Panc1 (cell line): ENCODE measurements at regions not wholly inside any gene's neighbourhood (a gene's known extent, or its start where the extent isn't known, plus 50 kb on each side); places are given as distances from the start of the nearest gene placed in this dataset.

ENCODE experiments used
- ATAC-seq: fragments of 200-7000 bp; cut with Tn5 transposase; 2 replicates; pipeline ENCODE4 v1.9.1; 2020; ENCODE audit warnings: mild to moderate bottlenecking, moderate library complexity
- BruUV-seq: library from RNA; stranded (reverse); fragments of 400-500 nt; replicated peaks from 2 replicates; lab custom pipeline; 2021; lab: Mats Ljungman, UMichigan
- CTCF ChIA-PET: fragments of 300-600 bp; sonication (Branson Sonifier 250); formaldehyde crosslinking; loops from one replicate; lab custom pipeline; 2022; ENCODE audit warnings: antibody characterized with exemption; lab: Charles Lee
- POLR2A ChIA-PET: fragments of 300-600 bp; sonication (Branson Sonifier 250); formaldehyde crosslinking; loops from one replicate; lab custom pipeline; 2022; ENCODE audit warnings: antibody characterized with exemption; lab: Charles Lee
- DNase-seq: peaks from one replicate; pipeline ENCODE4 v3.0.0-alpha.2; 2010; ENCODE audit warnings: low read depth, low spot score
- H3K27ac ChIP-seq: 2 replicates; pipeline ENCODE4 v1.5.1; 2011; ENCODE audit warnings: mild to moderate bottlenecking, low read length, inconsistent platforms
- H3K27me3 ChIP-seq: fragments of 200-500 bp; sonication (Bioruptor generic); 2 replicates; pipeline ENCODE4 v1.6.0; 2014; ENCODE audit warnings: low read length, inconsistent platforms; ENCODE audit not compliant: control insufficient read depth, insufficient read depth
- H3K36me3 ChIP-seq: fragments of 200-500 bp; sonication (Bioruptor generic); 2 replicates; pipeline ENCODE4 v1.5.1; 2014; ENCODE audit warnings: inconsistent platforms, mild to moderate bottlenecking, low read length, moderate library complexity; ENCODE audit not compliant: control insufficient read depth, insufficient read depth
- H3K4me1 ChIP-seq: 2 replicates; pipeline ENCODE4 v1.5.1; 2011; ENCODE audit warnings: inconsistent platforms, mild to moderate bottlenecking, low read length, moderate library complexity; ENCODE audit not compliant: control insufficient read depth, insufficient read depth
- H3K4me3 ChIP-seq, 2 experiments: 2 replicates each; pipeline ENCODE4 v1.5.1; 2011 to 2012; ENCODE audit warnings: low read depth in 2 of 2, low read length in 2 of 2, mild to moderate bottlenecking in 2 of 2, inconsistent platforms in 1 of 2, moderate library complexity in 1 of 2
- H3K9me3 ChIP-seq: fragments of 200-500 bp; sonication (Bioruptor generic); 2 replicates; pipeline ENCODE4 v1.5.1; 2014; ENCODE audit warnings: low read depth, mild to moderate bottlenecking, inconsistent platforms, low read length, moderate library complexity; ENCODE audit not compliant: control insufficient read depth, insufficient read depth
- CTCF ChIP-seq: fragments of 450-650 bp; IDR thresholded peaks from 2 replicates; pipeline ENCODE4 v1.5.1; 2017; ENCODE audit warnings: mild to moderate bottlenecking
- POLR2AphosphoS5 ChIP-seq: IDR thresholded peaks from 2 replicates; pipeline ENCODE4 v1.6.1; 2012; ENCODE audit warnings: mild to moderate bottlenecking, low read depth, low read length, moderate library complexity
- REST ChIP-seq, 2 experiments: IDR thresholded peaks; 2 replicates each; pipeline ENCODE4 v1.6.1; 2011 to 2012; ENCODE audit warnings: low read depth in 2 of 2, control low read depth in 1 of 2, low read length in 1 of 2, mild to moderate bottlenecking in 1 of 2, moderate library complexity in 1 of 2; ENCODE audit not compliant: insufficient read depth in 1 of 2
- SIN3A ChIP-seq: IDR thresholded peaks from 2 replicates; pipeline ENCODE4 v1.6.1; 2012; ENCODE audit warnings: low read depth, mild to moderate bottlenecking, low read length, moderate library complexity, borderline replicate concordance; ENCODE audit not compliant: insufficient read depth
- TCF7L2 ChIP-seq: IDR thresholded peaks from 2 replicates; pipeline ENCODE4 v1.6.1; 2011; ENCODE audit warnings: mild to moderate bottlenecking, low read depth, low read length, inconsistent platforms
- in situ Hi-C: cut with HindIII; loops from 2 replicates; pipeline ENCODE4 v1.10.0; 2016; ENCODE audit warnings: low sequenced_read_pairs, low pct_unique_long_range_greater_than_20kb
- intact Hi-C: fragments of 100-400 bp; cut with micrococcal nuclease; formaldehyde crosslinking; loops from one replicate; pipeline ENCODE4 v1.10.0; 2022; ENCODE audit not compliant: unreplicated experiment

- in situ Hi-C loops (no loop called here), intact Hi-C loops (no loop called here)
- no peaks in the 10 kb centered on the region for H3K36me3 ChIP-seq
- H3K4me3 ChIP-seq: no peak overlapping the region
- no peaks in the 10 kb centered on the region for H3K4me1 ChIP-seq
- no peaks in the 10 kb centered on the region for H3K9me3 ChIP-seq
- ATAC-seq: no peak
- no peak for DNase-seq
- TF ChIP-seq CTCF (no peak), POLR2AphosphoS5 (no peak), REST (IDR thresholded peaks at IDR 0.05; ENCODE audit: insufficient read depth in 1 of 2, low read depth in 2 of 2, low read length in 1 of 2) (no peak), TCF7L2 (no peak), SIN3A (no peak)
- H3K27ac ChIP-seq: no peak overlapping the region
- POLR2A ChIA-PET: no interaction called here
- H3K27me3 ChIP-seq: no peaks in the 10 kb centered on the region
- no TSS peak for BruUV-seq
- CTCF ChIA-PET: no interaction called here
These were observed 166.8 kb upstream of the FOXN2 start for GRCh38 chr2:48147719-48148118.

- no peak for TF ChIP-seq SIN3A
- TF ChIP-seq TCF7L2: no peak
- no peak for TF ChIP-seq POLR2AphosphoS5
- TF ChIP-seq CTCF: no peak
- TF ChIP-seq REST (IDR thresholded peaks at IDR 0.05; ENCODE audit: insufficient read depth in 1 of 2, low read depth in 2 of 2, low read length in 1 of 2): no peak
- in situ Hi-C loops: no loop called here
- Histone ChIP-seq H3K36me3 (no peaks in the 10 kb centered on the region), H3K27ac (no peak overlapping the region), H3K27me3 (no peaks in the 10 kb centered on the region), H3K4me1 (no peaks in the 10 kb centered on the region), H3K4me3 (no peak overlapping the region), H3K9me3 (no peaks in the 10 kb centered on the region)
- intact Hi-C loops: no loop called here
- BruUV-seq: no TSS peak
- CTCF ChIA-PET: no interaction called here
- POLR2A ChIA-PET: no interaction called here
- no peak for ATAC-seq
- DNase-seq: no peak
These were observed 165.5 kb upstream of the FOXN2 start for GRCh38 chr2:48148841-48149430.
